Mammary epithelial cell (primary cell): ENCODE measurements at regions not wholly inside any gene's neighbourhood (a gene's known extent, or its start where the extent isn't known, plus 50 kb on each side); places are given as distances from the start of the nearest gene placed in this dataset.

ENCODE experiments used
- CTCF ChIP-seq, 2 donors: IDR thresholded peaks in 1 of 2; conservative IDR thresholded peaks in 1 of 2; 2 replicates each; pipeline ENCODE4 v1.5.1; 2011 to 2012; ENCODE audit warnings: inconsistent platforms in 2 of 2, low read length in 2 of 2, mild to moderate bottlenecking in 2 of 2, control low read depth in 1 of 2, low read depth in 1 of 2; ENCODE audit not compliant: insufficient read depth in 1 of 2; ENCODE audit errors: extremely low read depth in 1 of 2
- EZH2 ChIP-seq: IDR thresholded peaks from 2 replicates; pipeline ENCODE4 v1.6.1; 2012; ENCODE audit warnings: low read length, inconsistent platforms, borderline replicate concordance

GRCh38 chr3:117695321-117695720 is 985.7 kb downstream of the TUSC7 start:
- TF ChIP-seq CTCF (conservative IDR thresholded peaks at IDR 0.05 in 1 of 2, IDR thresholded peaks at IDR 0.05 in 1 of 2; ENCODE audit: extremely low read depth in 1 of 2, insufficient read depth in 1 of 2, low read depth in 1 of 2, low read length in 2 of 2) (no peak), EZH2 (no peak)
